HUDEP-2 (cell line): ENCODE measurements at regions not wholly inside any gene's neighbourhood (a gene's known extent, or its start where the extent isn't known, plus 50 kb on each side); places are given as distances from the start of the nearest gene placed in this dataset.

Experiments used
- DNase-seq, 76 experiments: peaks; one replicate each; lab custom pipeline; 2025; ENCODE audit not compliant: unreplicated experiment in 76 of 76; lab: John Stamatoyannopoulos, UW

GRCh38 chr7:46244757-46245156 lies 323.7 kb upstream of the IGFBP3 start:
- no peak for DNase-seq

DNA sequence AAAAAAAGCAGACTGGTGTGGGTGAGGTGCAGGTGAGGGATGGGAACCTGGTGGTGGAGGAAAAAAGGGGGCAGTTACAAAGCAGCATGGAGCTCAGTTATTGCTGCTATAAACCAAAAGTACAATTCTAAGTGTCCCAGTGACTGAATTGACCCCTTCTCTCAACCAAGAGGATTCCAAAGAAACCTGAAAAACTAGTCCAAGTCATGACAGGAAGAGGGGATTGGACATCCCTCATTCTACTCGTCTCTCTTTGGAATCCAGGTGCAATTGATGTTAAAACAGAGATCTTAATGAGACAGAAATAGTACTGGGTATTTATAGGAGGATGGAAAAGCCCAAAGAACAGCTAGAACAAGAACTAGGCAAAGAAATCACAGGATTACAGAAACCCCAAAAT lies 322.3 kb upstream of the IGFBP3 start:
- DNase-seq = no peak

GRCh38 chr7:46239846-46240245 lies 318.8 kb upstream of the IGFBP3 start:
- DNase-seq = no peak

DNA sequence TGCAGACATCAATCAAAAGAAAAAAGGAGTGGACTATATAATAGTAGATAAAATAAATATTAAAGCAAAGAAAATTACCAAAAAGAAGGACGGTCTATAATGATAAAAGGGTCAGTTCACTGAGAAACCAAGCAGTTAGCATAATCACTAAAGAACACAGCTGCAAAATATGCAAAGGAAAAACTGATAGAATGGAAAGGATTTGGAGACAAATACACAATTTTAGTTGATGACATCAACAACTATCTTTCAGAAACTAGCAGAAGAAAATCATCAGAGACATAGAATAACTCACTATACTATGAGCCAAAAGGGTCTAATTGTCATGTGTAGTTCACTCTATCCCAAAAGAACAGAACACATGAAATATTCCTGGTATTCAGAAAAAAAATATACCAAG lies 316.4 kb upstream of the IGFBP3 start:
- DNase-seq = no peak

- no peak for DNase-seq
These were observed 312.7 kb upstream of the IGFBP3 start for GRCh38 chr7:46233585-46234329.

DNA sequence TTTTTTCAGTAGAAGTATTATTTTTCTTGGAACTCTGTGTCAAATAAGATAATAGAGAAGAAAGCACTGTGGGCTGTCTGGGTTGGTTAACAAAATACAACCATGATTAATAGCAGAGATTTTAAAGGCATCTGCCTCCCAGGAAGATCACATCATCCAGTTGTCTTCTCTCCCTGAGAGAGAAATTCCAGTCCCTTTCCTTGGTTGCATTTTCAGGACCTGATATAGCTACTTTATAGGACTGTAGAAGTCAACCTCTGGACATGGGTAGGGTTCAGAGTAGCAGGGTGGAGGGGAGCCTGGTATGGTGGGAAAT lies 309.9 kb upstream of the IGFBP3 start:
- no peak for DNase-seq

GRCh38 chr7:46230298-46230989 lies 309.4 kb upstream of the IGFBP3 start:
- DNase-seq = no peak

DNA sequence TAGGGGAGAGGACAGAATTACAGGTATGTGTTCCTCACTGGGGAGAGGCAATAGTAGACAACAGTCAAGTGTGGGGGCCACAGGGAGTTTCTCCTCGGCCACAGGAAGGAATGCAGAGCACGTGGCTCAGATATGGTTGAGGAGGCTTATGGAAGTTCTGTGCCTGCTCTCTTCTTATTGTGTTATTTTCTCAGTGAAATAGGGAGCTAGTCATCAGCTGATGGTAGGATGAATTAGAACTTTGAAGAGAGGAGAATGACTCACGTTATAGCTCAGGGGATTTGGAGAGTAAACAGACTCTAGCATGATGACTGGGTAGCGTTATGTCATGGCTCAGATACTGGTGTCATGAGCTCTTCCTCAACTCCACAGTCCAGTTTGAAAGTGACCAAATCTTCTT lies 308.3 kb upstream of the IGFBP3 start:
- no peak for DNase-seq

DNA sequence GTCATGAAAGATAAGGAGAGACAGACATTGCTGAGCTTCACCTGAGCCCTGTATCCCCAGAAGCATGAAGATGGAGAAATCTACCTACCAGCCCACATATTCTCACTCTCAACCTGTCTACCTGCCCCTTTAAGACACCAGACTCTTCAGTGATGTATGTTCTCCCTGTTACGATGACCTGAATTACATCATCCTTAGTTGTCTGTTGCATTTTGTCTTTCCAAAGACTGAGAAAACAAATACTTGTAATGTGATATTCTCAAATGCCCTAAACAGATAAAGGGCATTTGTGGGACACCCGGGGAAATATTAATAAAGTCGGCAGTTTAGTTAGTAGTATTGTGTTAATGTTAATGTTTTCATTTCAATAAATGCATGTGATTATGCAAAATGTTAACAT lies 305.8 kb upstream of the IGFBP3 start:
- DNase-seq = no peak

GRCh38 chr7:46224363-46224762 lies 303.3 kb upstream of the IGFBP3 start:
- no peak for DNase-seq

DNA sequence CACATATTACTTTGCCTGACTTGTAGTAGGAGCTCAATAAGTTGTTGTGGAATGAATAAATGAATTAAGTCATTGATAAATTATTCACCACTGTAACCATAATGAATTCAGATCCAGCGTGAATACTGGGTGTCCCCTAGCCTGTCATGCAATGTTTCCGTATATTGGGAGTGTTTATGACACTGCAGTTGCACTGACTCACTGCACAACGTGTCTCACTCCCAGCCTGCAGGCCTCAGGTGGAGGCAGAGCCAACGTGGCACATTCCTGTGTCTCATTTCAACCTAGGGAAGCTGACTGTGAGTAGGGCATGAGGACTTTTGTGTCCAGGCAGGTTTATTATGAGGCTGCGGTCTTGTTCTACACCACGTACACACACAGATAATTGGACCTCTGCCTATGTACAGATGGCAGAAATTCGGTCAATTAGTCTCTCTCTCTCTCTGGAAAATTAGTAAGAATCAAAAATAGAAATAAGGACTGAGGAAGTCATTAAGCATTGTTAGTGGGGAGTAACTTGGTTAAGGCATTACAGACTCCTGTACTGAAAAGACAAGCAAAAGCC lies 299.1 kb upstream of the IGFBP3 start:
- DNase-seq = no peak

GRCh38 chr7:46218461-46219200 lies 297.6 kb upstream of the IGFBP3 start:
- no peak for DNase-seq

DNA sequence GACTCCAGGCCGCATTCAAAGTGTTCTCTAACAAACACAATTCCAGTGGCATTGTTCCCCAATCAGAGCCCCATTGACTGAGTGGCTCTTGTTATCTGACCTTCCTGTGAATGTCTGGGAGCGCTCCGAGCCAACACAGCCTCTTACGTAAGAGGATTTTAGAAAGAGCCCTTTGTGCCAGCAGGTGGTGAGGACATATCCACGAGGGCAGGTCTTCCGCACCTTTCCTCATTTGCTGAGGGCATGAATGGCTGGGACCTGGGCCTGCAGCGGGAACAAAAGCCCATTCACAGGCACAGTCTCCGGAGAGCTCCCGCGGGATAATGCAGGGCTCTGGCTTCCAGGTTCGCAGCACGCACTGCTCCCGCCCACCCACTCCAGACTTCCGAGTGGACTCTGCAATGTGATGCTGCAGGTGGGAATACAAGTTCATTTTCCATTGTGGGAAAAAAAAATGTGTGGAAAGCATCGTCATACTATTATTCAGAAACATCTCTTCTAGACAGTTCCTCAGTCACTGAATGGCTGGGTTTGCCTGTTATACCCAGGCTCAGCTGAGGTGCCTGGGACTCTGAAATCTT lies 295.0 kb upstream of the IGFBP3 start:
- no peak for DNase-seq

DNA sequence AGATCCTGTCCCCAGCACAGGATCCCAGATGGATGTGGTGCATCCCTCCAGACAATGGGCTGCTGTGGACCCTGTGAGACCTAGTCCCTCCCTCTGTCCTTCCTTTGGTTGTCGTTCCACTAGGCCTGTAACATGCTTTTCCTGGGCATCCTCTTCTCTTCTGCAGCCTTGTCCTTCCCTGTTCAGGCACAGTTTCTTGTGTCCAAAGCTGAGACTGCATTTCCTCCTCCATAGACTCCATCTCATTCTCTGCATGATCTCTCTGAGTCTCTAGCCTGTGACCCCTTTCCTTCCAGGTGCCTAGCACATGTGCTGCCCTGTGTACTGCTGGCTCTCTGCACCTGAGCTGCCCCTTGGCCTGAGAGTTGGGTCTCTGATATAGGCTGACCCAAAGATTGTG lies 293.5 kb upstream of the IGFBP3 start:
- DNase-seq = no peak

- no peak for DNase-seq
These were observed 292.1 kb upstream of the IGFBP3 start for GRCh38 chr7:46213154-46213537.

DNA sequence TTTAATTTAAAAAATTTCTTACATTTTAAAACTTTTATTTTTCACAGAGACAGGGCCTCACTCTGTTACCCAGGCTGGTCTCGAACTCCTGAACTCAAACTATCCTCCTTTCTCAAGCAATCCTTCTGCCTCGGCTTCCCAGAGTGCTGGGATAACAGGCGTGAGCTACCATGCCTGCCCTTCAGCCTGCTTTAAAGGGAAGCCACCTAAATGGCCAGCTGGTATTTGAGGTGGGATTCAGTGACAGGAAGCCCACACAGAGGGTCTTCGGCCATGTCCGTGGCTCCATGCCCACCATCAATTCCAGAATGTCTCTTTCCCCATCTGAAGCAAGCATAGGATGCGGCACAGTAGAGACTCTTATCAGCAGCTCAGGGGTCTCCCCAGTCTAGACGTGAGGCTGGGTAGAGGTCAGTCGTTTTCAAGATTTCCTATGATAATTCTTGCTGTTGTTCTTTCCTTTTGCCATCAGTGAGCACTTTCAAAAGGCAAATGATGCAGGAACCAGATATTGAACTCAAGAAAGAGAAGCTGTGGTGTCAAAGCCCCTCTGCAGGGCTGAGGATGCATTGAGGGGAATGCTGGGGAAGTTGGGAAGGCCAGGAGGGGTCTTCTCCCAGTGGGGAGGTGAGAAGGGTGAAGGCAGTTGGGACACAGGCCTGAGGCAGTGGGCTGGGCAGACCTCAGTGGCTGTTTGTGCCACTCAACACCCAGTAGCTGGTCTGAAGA lies 291.5 kb upstream of the IGFBP3 start:
- DNase-seq = no peak

GRCh38 chr7:46210467-46210866 lies 289.4 kb upstream of the IGFBP3 start:
- no peak for DNase-seq

DNA sequence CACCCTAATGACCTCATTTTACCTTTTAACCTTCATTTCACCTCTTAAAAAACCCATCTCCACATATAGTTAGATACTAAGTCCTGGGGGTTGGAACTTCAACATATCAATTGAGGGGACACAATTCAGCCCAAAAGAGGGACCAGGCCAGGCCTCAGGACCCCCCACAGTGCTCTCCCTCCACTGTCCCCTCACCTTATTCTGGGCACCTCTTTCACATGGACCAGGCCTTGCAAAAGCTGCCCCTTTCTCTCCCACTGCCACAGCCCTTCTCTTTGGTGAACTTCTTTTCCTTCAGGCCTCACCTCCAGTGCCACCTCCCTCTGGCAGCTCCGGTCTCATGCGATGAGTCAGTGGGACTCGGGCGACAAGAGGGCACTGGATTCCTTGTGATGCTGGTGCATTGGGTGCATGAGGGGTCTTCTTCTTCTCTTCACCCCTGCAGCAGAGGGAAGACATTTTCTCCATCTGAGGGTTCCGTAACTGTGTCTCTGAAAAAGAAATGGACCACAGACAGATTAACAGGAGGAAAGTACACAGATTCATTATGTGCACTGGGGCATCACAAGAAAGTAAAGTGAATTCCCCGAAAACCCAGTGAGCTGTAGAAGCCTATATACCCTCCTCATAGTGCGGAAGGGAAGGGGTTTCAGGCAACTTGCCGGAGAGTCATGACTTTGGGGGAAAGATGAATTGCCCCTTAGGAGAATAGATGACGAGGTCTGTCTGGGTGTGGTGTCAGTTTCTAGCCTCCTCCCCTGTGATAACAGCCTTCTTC lies 288.7 kb upstream of the IGFBP3 start:
- DNase-seq = no peak

GRCh38 chr7:46208635-46209525 lies 287.8 kb upstream of the IGFBP3 start:
- DNase-seq = no peak
